ENCODE measurements at regions not wholly inside any gene's neighbourhood (a gene's known extent, or its start where the extent isn't known, plus 50 kb on each side); places are given as distances from the start of the nearest gene placed in this dataset.

- no peaks in the 10 kb centered on the region for H3K4me1 Mint-ChIP-seq
- ChIA-PET CTCF (interaction anchor here (1.4 kb wide), 1 partner anchor 155 kb away, joined by 3 read pairs; no protein-coding TSS in a partner anchor), POLR2A (no interaction called here)
- H3K4me3 Mint-ChIP-seq = no peak overlapping the region
- ATAC-seq (no peak), DNase-seq (ENCODE audit: low spot score) (no peak)
- no peaks in the 10 kb centered on the region for H3K36me3 Mint-ChIP-seq
- peaks cover 6% of the 10 kb centered on the region; the same call in 1 of the 2 replicates for H3K9me3 Mint-ChIP-seq
- no peaks in the 10 kb centered on the region for H3K27me3 Mint-ChIP-seq (ENCODE audit: low read depth)
- H3K27ac Mint-ChIP-seq = no peak overlapping the region
- TF ChIP-seq GRHL2 (CRISPR knock-in tag; IDR thresholded peaks at IDR 0.05; ENCODE audit: insufficient replicate concordance, severe bottlenecking) (no peak), GTF2I (CRISPR knock-in tag; conservative IDR thresholded peaks at IDR 0.05) (no peak), RORB (CRISPR knock-in tag; IDR thresholded peaks at IDR 0.05) (no peak), AFF4 (CRISPR knock-in tag; IDR thresholded peaks at IDR 0.05; ENCODE audit: borderline replicate concordance) (no peak), TCF7 (CRISPR knock-in tag; IDR thresholded peaks at IDR 0.05; ENCODE audit: low read depth) (no peak), CBFB (CRISPR knock-in tag; IDR thresholded peaks at IDR 0.05; ENCODE audit: low read depth) (no peak), SOX15 (CRISPR knock-in tag; IDR thresholded peaks at IDR 0.05) (no peak), IRF1 (CRISPR knock-in tag; IDR thresholded peaks at IDR 0.05) (no peak), USF1 (CRISPR knock-in tag; IDR thresholded peaks at IDR 0.05) (no peak), MAX (CRISPR knock-in tag; IDR thresholded peaks at IDR 0.05) (no peak), ERG (CRISPR knock-in tag; IDR thresholded peaks at IDR 0.05) (no peak)
Measured at GRCh38 chr9:69955536-69956355, 87.9 kb upstream of the MAMDC2 start.

GRCh38 chr9:69961843-69962242, 81.8 kb upstream of the MAMDC2 start:
- CTCF ChIA-PET = interaction anchor here (1.0 to 3.9 kb wide), 3 partner anchors 10 to 151 kb away, joined by 5 to 28 read pairs (median 7); no protein-coding TSS in a partner anchor
- no peak overlapping the region for H3K27ac Mint-ChIP-seq
- no peak for ATAC-seq
- DNase-seq (ENCODE audit: low spot score) = no peak
- H3K9me3 Mint-ChIP-seq = no peaks in the 10 kb centered on the region
- TF ChIP-seq ETV6 (CRISPR knock-in tag; IDR thresholded peaks at IDR 0.05) (no peak), ZNF219 (CRISPR knock-in tag; IDR thresholded peaks at IDR 0.05; ENCODE audit: borderline replicate concordance) (no peak), PRRX2 (CRISPR knock-in tag; IDR thresholded peaks at IDR 0.05) (no peak), AR (CRISPR knock-in tag; IDR thresholded peaks at IDR 0.05) (no peak), TEAD1 (CRISPR knock-in tag; IDR thresholded peaks at IDR 0.05) (no peak), CREM (CRISPR knock-in tag; IDR thresholded peaks at IDR 0.05) (no peak), ZMAT4 (CRISPR knock-in tag; IDR thresholded peaks at IDR 0.05) (no peak)
- H3K27me3 Mint-ChIP-seq (ENCODE audit: low read depth) = no peaks in the 10 kb centered on the region
- H3K36me3 Mint-ChIP-seq = no peaks in the 10 kb centered on the region
- POLR2A ChIA-PET = no interaction called here
- H3K4me3 Mint-ChIP-seq = no peak overlapping the region
- H3K4me1 Mint-ChIP-seq = peaks cover 37% of the 10 kb centered on the region
